GM21723 (cell line): ENCODE measurements at regions not wholly inside any gene's neighbourhood (a gene's known extent, or its start where the extent isn't known, plus 50 kb on each side); places are given as distances from the start of the nearest gene placed in this dataset.
"Not testable (repeated sequence)": the region's sequence is repeated elsewhere in the genome, so short reads cannot be mapped to it uniquely, and the experiment has no call there.

Experiments used
- ATAC-seq: cut with Tn5 transposase; IDR thresholded peaks from one replicate; pipeline ENCODE4 v1.9.1; 2021; ENCODE audit warnings: mild to moderate bottlenecking, moderate library complexity; ENCODE audit not compliant: unreplicated experiment

GRCh38 chr2:195538937-195539336 is 118.1 kb upstream of the SLC39A10 start:
- no peak for ATAC-seq

- no peak for ATAC-seq
Measured at GRCh38 chr2:195537811-195538210, 119.2 kb upstream of the SLC39A10 start.

- no peak for ATAC-seq
Measured at GRCh38 chr2:195536906-195537305, 120.1 kb upstream of the SLC39A10 start.

GRCh38 chr2:195535911-195536522 is 121.0 kb upstream of the SLC39A10 start:
- peak; percentile 87 for ATAC-seq

GRCh38 chr2:195534971-195535370 is 122.1 kb upstream of the SLC39A10 start:
- no peak for ATAC-seq

- ATAC-seq: peak; percentile 31
Measured at GRCh38 chr2:195533771-195534642, 123.0 kb upstream of the SLC39A10 start.

- peak; percentile 48 for ATAC-seq
Measured at GRCh38 chr2:195532628-195533271, 124.3 kb upstream of the SLC39A10 start.

GRCh38 chr2:195532255-195532627 is 124.8 kb upstream of the SLC39A10 start:
- ATAC-seq: no peak

- no peak for ATAC-seq
Measured at GRCh38 chr2:195531754-195532153, 125.3 kb upstream of the SLC39A10 start.

- not testable (repeated sequence) for ATAC-seq
Measured at GRCh38 chr2:195523242-195523641, 133.8 kb upstream of the SLC39A10 start.

- no peak for ATAC-seq
Measured at GRCh38 chr2:195521589-195521988, 135.4 kb upstream of the SLC39A10 start.

- ATAC-seq: no peak
Measured at GRCh38 chr2:195520671-195521155, 136.3 kb upstream of the SLC39A10 start.

GRCh38 chr2:195515551-195515950 is 141.5 kb upstream of the SLC39A10 start:
- ATAC-seq: no peak

- no peak for ATAC-seq
Measured at GRCh38 chr2:195514365-195514764, 142.7 kb upstream of the SLC39A10 start.

GRCh38 chr2:195513119-195513518 is 143.9 kb upstream of the SLC39A10 start:
- ATAC-seq: no peak

- ATAC-seq: no peak
Measured at GRCh38 chr2:195509551-195509950, 147.5 kb upstream of the SLC39A10 start.

GRCh38 chr2:195508139-195508455 is 148.9 kb upstream of the SLC39A10 start:
- no peak for ATAC-seq

- no peak for ATAC-seq
Measured at GRCh38 chr2:195507447-195508138, 149.4 kb upstream of the SLC39A10 start.

GRCh38 chr2:195505701-195506100 is 151.3 kb upstream of the SLC39A10 start:
- ATAC-seq: peak; percentile 92

GRCh38 chr2:195503208-195503607 is 153.8 kb upstream of the SLC39A10 start:
- ATAC-seq: no peak

- no peak for ATAC-seq
Measured at GRCh38 chr2:195501746-195502145, 155.3 kb upstream of the SLC39A10 start.
